GM18861 (cell line): ENCODE measurements at regions not wholly inside any gene's neighbourhood (a gene's known extent, or its start where the extent isn't known, plus 50 kb on each side); places are given as distances from the start of the nearest gene placed in this dataset.
"Not testable (repeated sequence)": the region's sequence is repeated elsewhere in the genome, so short reads cannot be mapped to it uniquely, and the experiment has no call there.

Experiments used
- ATAC-seq: cut with Tn5 transposase; IDR thresholded peaks from one replicate; pipeline ENCODE4 v1.9.1; 2021; ENCODE audit not compliant: unreplicated experiment

DNA sequence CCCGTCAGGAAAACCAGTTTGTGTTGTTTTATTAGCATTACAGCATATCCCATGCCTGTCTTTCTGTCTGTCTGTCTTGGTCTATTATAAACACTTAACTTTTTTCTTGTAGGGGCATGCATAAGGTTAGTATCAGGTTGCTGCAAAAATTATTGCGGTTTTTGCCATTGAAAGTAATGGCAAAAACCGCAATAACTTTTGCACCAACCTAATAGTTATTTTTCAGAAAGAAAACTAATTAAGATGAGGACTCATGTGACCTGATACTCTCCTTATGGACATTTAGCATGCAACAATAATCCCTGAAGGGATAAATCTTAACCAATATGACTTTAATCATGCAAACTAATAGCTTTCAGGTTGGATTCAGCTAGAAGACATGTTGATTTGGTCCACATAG lies 326.7 kb upstream of the SUCLG2 start:
- ATAC-seq = no peak

DNA sequence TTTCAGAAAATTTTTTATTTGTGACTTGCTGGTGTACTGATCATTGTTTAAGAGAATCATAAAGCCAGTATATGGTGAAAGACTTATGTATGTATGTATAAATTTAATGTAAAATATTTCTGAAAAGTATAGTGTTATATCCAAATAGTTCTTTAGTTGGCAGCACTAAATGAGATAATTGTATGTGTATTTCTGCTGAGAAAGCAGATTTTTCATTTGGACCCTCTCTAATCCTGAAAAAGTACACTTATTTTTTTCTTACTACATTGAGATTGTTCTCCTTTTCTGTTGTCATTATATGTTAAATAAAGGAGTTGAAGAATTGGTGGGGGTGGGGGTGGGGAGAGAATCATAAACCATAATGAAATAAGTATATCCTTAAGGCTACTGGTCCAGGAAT lies 324.9 kb upstream of the SUCLG2 start:
- ATAC-seq = no peak

DNA sequence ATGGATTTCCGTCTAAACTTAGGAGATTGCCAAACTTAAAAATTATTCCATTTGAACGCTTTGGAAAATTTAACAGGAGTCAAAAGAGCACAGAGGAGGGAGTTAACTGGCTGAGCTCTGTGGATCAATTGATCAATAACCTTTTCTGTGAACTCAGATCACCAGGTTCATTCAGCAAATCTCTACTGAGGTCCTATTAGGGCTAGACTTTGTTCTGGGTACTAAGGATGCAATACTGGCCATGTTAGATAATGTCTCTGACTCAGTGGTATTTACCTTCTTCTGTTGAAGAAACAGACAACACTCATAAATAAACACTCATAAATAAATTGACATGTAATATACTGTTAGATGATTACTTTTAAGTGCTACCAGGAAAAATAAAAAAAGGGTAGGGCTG lies 323.4 kb upstream of the SUCLG2 start:
- ATAC-seq = no peak

DNA sequence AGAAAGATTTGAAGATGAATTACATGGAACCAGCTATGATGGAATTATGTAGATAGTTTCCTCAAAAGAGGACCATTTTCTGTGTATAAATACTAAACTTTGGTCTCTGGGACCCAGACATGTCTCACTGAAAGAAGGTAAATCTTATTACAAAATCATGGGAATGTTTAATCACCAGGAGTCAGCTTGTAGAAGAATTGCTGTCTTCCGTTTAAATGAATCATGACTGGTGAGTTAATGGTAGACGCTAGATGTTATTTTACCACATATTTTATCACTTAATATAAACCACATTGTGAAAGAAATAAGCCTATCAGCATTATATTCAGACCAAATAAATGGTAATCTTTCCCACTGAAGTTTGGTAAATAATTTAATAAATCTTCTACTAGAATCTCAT lies 322.3 kb upstream of the SUCLG2 start:
- ATAC-seq = no peak

DNA sequence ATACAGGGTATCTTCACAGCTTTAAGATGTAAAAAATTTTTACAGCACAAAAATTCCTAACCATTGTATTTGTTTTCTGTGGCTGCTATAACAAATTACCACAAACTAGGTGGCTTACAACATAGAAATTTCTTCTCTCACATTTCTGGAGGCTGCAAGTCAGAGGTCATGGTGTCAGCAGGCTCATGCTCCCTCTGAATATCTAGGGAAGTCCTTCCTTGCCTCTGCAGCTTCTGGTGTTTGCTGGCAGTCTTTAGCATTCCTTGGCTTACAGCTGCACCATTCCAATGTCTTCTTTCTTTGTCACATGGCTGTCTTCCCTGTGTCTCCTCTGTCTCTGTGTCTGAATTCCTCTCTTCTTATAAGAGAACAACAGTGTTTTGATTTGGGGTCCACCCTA lies 310.2 kb upstream of the SUCLG2 start:
- no peak for ATAC-seq

DNA sequence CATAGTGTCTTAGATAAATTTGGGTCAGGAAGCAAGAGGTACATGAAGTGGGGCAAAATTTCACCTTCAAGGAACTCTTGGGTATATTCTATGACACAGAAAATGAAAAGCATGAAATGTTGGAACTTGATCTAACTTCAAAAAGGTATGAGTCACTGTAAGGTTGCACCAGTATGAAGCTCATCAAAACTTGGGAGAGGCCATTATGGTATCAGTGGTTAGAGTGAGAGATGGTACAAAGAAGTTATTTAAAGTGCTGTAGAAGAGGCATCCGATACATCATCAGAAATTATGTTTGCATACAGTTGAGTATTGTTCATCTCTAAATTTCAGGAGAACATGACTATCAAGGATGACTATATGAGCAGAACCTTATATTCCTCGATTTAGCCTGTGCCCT lies 302.9 kb upstream of the SUCLG2 start:
- ATAC-seq = no peak

DNA sequence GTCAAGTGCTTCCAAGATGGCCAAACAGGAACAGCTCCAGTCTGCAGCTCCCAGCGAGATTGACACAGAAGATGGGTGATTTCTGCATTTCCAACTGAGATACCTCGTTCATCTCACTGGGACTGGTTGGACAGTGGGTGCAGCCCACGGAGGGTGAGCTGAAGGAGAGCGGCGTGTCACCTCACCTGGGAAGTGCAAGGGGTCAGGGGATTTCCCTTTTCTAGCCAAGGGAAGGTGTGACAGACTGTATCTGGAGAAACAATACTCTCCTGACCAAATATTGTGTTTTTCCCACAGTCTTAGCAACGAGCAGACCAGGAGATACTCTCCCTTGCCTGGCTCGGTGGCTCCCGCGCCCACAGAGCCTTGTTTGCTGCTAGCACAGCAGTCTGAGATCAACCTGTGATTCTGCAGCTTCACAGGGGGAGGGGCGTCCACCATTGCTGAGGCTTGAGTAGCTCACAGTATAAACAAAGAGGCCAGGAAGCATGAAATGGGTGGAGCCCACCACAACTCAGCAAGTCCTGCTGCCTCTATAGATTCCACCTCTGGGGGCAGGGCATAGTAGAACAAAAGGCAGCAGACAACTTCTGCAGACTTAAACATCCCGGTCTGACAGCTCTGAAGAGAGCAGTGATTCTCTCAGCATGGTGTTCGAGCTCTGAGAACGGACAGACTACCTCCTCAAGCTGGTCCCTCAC lies 293.5 kb upstream of the SUCLG2 start:
- ATAC-seq = no peak

DNA sequence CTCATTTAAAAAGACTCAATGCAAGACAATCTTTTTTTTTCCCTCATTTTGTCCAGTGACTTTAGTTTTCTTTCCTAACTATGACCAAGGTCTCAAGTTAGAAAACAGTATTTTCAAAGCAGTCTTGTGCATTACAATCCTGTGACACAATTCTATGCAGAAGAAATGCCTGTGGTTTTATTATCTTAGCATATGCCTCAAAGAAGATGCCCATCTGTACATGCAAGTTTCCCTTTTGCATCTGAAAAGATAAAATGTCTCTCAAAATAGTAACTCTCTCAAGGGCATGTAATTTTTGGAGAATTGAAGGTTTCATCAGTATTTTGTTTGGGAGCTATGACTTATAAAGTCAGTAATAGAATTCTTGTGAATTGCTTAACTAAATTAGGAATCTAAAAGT lies 292.0 kb upstream of the SUCLG2 start:
- ATAC-seq = no peak

DNA sequence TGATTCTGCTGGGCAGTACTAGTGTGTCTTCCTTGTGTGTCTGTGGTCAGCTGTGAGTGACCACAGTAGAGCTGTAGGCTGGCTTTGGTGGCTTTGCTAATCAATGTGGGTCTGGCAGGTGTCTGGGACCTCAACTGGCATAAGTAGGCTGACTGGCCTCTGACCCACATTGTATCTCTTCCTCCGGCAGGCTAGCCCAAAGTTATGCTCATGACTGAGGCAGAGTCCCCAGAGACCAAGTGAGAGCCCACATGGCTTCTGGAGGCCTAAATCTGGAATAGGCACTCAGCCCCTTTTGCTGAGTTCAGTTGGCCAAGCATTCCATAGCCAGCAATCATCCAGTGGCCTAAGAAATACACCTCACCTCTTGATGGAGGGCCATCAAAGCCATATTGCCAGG lies 289.1 kb upstream of the SUCLG2 start:
- no peak for ATAC-seq

DNA sequence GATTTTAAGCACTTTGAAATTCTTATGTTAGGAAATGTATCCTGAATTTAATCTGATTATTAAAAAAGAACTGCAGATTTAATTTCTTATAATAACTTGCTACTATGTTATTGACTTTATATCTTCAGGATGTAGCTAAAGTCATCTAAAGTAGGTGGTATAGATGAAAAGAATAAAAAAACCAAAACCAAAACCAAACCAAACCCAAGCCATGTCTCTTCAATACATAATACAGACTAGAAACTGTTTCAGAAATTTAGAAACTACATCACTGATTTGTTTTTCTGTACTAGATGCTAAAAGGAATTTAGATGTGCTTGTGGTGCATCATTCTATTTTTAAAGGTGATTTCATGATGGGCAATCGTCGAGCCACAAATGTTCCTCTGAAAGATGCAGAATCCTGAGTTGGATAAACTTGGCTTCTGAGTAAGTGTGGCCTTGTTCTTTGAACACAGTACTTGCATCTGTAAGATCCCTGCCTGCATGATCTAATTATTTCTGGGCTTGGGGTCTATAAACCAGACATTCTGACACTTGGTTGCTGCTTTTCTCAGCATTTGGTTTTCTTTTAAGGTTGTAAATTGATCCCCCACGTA lies 287.1 kb upstream of the SUCLG2 start:
- ATAC-seq = no peak

DNA sequence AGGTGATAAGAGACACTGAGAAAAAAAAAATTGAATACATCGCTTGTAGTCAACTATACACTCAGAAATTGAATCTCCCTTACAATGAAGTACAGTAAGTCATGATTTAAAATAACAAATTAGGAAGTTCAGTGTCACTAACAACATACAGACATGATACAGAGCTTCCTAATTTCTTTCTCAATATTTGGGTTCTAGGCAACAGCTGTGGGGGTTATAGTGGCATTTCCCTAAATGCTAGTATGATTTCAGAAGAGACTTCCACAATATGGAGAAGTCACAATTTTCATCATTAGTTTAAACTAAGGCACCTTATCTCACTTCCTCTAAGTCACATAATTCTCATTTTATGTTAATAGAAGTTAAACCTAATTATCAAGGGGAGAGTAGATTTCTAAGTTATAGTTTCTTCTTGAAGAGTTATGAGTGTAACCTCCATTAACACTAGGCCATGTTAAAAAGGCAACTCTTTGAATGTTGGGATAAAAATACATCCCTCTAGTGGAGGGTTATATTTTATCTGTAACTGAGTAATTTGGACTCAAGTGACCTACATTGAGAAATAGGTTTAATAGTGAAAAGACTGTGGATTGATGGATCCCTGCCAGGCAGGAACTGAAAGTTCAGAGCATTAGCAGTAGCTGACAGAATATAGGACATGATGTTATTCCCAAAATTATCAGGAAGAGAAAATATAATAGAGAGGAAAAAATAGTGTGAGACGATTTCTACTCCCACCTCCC lies 286.0 kb upstream of the SUCLG2 start:
- ATAC-seq = no peak

DNA sequence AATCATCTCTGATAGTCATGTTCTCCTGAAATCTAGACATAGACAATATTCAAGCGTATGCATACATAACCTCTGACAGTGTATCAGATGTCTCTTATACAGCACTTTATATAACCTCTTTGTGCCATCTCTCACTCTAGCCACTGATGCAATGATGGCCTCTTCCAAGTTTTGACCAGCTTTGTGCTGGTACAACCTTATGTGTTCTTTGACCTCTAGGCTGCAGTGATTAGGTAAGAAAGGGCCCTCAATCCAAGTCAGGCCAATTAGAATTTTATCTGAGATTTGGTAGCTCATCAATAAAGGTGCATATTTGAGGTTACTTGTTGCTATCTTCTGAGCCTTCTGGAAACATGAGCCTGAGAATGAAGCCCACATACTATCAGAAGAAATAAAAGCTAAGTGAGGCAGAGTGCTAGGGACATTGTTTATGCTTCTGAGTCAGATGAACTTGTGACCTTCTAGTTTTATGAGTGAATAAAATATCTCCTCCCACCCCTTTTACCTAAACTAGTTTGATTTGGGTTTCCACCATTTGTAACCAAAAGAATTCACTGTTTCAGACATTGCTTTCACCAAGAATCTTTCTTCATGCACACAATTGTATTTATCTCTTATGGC lies 283.2 kb upstream of the SUCLG2 start:
- ATAC-seq = no peak

DNA sequence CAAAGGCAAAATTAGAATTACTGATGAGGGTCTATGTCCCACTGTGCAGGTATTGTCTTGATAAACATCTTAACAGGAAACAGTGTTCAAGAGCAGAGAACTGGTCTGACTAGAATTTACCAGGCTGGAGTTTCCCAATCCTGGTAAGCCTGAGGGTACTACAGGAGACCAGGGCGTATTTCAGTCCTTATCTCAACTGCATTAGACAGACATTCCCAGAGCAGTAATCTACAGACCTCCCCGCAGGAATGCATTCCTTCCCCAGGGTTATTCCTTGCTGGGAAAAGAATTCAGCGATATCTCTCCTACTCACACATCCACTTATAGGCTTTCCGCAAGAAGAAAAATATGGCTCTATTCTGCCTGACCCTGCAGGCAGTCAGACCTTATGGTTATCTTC lies 276.0 kb upstream of the SUCLG2 start:
- not testable (repeated sequence) for ATAC-seq

DNA sequence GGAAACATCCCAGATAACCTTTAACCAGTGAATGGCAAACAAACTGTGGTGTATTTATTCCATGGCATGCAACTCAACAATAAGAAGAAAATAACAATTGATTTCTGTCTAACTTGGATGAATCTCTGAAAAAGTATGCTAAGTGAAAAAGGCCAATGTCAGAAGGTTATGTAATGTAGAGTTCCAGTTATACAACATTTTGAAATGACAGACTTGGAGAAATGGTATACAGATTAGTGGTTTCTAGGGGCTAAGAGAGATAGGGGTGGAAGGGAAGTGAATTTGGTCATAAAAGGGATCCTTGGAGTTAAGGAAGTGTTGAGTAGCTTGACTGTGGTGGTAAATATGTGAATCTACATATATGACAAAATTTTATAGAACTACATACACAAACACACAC lies 269.4 kb upstream of the SUCLG2 start:
- no peak for ATAC-seq

DNA sequence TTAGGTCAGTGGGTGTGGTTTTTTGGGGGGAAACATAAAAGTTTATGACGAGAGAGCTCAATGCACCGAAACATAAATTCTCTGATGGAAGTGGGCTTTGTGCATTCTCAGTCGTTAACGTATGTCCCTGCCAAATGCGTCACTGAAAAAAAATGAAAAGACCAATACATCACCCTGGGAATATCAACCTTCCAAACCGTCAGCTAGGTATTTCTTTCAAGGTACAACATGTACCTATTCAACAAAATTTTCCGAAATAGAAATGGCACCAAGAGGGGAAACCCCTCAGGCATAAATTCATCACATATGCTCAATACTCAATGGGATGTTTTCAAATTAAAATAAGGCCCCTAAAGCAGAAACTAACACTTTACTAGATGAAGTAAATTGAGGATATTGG lies 266.6 kb upstream of the SUCLG2 start:
- ATAC-seq = no peak

DNA sequence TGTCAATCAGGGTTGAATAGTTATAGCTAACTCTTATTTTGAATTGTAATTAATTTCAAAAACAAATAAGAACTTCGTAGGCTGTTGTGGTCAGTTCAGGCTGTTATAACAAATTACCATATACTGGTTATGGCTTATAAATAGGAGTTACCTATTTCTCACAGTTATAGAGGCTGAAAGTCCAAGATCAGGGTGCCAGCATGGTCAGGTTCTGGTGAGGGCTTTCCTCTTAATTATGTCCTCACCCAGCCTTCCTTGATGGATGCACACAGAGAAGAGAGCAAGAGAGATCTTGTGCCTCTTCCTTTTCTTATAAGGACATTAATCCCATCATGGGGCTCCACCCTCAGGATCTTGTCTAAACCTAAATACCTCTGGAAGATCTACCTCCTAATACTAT lies 265.9 kb upstream of the SUCLG2 start:
- ATAC-seq = no peak

DNA sequence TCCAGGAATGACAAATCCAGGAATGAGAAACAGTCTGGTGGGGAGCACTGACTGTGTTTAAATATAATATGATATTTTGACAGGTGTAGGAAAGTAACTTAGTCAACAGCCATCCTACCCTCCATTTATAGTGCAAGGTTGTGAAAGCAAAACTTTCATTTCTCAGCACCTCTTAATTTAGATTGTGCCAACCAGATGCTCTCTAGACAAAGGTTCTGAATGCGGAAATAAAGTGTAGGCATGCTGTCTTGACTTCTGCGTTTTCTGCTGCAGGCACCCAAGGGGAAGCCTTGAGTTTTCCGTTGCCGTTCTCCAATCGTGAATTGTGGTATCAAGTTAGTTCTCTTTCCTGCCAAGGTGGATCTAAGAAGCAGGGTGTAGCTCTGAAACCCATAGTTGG lies 261.9 kb upstream of the SUCLG2 start:
- ATAC-seq = no peak

DNA sequence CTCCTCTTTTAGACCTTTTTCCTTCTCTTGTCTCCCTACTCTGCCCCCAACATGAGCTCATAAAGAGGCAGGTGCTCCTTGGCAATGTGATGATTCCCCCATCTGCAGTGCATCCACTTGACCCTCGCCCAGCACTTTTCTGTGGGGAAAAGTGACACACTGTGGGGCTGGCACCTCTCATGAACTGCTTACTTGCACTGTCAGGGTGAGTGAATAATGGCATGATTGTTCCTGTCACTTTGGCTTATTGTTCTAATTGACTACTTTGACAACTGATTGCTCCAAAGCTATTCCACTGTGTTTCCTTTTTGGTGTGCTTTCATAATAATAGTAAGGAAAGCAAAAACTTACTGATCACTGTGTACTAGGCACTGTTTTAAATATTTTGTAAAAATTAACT lies 253.3 kb upstream of the SUCLG2 start:
- no peak for ATAC-seq

DNA sequence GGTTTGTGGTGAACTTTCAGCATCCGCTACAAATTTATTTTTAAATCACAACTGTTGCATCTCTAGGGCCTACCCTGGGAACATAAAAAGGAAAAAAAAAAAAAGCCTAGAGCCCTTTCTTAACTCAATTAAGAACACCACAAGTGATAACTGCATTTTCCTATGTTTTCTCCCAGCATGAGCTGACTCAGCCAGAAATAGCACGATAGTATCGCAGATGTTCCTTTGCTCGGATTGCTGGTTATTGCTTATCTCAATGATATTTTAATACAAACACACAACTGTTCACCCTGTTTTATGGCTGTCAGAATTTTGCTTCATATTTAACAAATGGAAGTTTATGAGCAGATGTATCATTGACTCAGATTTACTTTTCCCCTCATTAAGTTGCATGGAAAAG lies 251.8 kb upstream of the SUCLG2 start:
- no peak for ATAC-seq

DNA sequence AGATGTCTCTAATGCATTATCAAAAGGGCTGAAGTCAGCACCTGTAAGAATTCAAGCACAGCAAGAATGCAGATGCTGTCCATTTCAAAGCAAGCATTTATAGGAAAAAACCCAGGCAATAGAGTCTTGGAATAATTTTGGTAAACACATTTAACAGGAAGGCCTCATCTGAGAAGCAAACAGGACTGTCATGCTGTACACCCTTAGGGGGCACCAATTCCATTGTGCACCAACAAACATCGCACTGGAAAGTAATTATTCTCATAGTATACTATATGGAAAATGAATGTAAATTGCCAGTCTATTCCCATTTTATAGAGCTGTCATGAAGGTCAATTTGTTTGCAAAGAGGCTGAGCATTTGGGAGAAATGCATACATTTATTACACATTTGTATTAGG lies 247.3 kb upstream of the SUCLG2 start:
- no peak for ATAC-seq

DNA sequence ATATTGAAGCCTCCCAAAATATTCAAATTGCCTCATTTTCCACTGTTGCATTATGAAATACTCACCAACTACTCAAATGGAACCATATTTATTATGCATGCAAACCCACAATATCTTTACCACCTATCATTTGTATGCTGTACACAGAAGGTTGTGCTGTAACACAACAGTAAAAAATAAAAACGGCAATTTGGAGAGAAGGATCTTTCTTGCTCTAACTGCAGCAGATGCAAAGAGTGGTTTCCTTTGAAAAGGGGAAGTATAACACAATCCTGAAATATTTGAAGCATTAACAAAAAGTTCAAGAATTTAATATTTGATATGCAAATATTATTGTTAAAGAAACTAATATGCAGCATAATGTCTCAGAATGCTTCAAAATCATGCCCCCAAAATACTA lies 244.5 kb upstream of the SUCLG2 start:
- ATAC-seq = no peak
